GM12801 (cell line): ENCODE measurements at regions not wholly inside any gene's neighbourhood (a gene's known extent, or its start where the extent isn't known, plus 50 kb on each side); places are given as distances from the start of the nearest gene placed in this dataset.

ENCODE experiments used
- TF ChIP-seq, protein P1 (sequence below): IDR thresholded peaks from one replicate; pipeline ENCODE4 v1.5.1; 2011; ENCODE audit warnings: control low read depth; ENCODE audit not compliant: insufficient read length; ENCODE audit errors: extremely low read depth

DNA sequence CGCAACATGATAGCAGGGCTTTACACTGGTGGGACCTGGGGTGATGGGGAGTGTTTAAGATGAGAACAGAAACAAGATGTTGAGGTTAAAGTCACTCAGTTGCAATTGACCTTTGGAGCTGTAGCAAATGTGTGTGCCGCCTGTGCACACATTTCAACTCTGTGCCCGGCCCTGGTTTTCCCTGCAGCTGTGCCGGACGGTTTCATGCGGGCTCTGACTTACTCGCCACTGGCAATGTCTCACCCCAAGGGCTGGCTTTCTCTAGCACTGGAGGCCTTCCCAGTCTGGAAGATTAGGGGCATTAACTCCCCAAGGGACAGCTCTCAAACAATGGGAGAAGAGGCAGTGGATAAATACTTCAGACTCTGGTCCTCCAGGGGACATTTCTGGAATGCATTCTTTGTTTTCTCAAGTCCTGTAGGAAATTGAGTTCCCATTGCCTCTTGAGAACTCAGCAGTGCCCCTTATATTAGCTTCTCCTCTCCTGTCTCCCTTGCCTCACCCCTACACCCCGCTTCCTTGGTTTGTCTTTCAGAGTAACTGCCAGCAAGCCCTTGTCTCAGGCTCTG is 152.5 kb downstream of the EDEM1 start:
- TF ChIP-seq, protein P1, sequence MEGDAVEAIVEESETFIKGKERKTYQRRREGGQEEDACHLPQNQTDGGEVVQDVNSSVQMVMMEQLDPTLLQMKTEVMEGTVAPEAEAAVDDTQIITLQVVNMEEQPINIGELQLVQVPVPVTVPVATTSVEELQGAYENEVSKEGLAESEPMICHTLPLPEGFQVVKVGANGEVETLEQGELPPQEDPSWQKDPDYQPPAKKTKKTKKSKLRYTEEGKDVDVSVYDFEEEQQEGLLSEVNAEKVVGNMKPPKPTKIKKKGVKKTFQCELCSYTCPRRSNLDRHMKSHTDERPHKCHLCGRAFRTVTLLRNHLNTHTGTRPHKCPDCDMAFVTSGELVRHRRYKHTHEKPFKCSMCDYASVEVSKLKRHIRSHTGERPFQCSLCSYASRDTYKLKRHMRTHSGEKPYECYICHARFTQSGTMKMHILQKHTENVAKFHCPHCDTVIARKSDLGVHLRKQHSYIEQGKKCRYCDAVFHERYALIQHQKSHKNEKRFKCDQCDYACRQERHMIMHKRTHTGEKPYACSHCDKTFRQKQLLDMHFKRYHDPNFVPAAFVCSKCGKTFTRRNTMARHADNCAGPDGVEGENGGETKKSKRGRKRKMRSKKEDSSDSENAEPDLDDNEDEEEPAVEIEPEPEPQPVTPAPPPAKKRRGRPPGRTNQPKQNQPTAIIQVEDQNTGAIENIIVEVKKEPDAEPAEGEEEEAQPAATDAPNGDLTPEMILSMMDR: no peak

DNA sequence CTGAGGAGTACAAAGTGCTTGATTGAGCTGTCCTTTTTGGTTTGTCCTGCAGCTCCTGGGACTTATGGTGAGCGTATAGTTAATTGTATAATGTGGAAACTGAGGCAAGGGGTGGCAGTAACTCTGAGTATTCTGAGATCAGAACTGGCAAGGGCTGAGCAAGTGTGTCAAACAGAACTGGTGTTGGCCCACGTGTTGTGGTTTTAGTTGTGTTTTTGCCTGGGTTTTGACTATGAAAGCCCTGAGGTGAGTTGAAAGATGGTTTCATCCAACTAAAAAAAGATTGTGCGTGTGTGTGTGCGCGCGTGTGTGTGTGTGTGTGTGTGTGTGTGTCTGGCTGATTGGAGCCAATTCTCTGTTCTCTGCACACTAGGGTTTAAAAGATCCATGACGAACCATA is 154.1 kb downstream of the EDEM1 start:
- TF ChIP-seq, protein P1: no peak

DNA sequence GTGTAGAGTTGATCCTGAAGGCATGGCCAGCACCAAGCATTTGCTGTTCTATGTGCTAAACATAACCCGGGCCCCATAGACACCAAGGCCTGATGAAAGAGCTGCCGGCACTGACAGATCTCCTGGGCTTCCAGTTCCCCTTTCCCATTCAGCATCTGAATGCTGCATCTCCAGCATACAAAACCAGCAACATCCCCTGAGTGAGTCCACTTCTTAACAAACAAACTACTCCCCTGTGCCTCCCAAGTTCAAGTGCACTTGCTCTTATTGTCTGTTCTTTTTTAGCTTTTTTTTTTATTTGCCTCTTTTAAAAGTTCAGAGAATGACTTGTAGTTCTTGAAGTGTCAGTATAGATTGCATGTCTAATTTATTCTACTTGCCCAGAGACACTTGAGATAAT is 156.0 kb downstream of the EDEM1 start:
- TF ChIP-seq, protein P1: no peak

DNA sequence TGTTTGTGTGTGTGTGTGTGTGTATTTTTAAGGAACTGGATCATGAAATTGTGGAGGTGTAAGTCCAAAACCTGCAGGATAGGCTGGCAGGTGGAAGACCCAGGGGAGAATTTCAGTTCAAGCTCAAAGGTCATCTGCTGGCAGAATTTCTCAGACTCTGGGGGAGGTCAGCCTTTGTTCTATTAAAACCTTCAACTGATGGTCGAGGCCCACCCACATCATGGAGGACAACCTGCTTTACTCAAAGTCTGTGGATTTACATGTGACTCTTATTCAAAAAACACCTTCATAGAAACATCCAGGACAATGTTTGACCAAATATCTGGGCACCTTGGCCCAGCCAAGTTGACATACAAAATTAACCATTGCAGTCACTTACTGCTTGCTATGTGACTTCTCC is 157.2 kb downstream of the EDEM1 start:
- TF ChIP-seq, protein P1: no peak

DNA sequence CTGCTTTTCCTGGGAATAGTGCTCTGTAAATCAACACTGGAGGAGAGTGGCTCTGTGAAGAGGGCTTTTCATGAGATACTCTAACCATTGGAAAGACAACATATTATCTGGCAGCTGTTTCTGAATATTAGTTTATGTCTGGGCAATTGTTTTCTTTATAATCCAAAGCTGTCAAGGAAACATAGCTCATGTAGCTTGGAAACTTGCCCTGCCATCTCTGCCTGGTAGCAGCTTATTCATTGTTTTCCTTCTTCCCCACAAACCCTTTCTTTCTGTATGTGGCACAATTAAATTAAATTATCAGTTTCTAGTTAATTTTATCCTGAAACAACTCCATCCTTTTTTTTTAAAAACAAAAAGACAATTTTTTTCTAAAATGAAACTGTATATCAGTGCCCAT is 160.0 kb downstream of the EDEM1 start:
- TF ChIP-seq, protein P1: no peak

DNA sequence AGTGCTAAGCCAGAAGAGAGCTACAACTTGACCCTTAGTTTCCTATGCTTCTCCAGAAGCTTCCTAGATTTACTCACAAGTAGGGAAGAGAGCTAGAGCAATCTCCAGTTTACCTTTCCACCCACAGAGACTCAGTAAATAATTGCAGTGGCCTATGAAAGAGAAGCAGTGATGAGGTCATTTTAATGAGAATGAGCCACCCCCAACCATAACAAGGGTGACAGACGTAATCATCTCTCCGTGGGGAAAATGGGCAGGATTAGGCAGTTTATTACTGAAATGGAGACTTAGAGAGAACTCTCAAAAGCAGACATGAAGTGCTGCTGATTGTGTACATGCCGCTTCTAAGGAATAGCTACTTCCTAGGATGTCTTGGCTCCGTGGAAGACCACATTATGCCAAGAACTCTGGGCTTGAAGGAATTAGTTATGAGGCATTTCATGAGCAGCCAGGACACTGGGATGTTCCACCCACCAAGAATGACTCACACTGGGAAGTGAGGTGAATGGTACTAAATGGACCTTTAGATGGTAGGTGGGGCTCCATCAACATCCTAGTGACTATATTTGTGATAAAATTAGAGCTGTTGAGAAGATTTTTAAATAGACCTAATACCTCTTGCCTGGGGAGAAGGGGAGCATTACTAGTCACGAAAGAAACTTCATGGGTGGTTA is 160.9 kb downstream of the EDEM1 start:
- TF ChIP-seq, protein P1: no peak

DNA sequence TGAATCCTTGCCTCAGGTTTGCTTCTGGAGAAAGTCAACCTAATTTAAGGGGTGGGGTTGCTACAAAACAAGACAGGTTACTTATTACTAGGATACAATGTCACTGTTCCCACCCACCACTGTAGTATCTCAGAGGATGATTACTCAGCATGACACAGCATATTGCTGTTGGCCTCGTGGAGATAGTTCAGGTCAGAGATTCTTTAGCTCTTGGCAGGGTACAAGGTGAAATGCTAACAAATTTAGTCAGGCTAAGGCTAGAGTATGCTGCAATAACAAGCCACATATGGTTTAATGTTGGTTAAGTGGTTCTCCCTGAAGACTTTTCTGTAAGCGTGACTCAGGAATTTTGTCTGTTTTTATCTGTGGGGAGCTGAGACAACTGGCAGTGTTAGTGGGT is 161.8 kb downstream of the EDEM1 start:
- TF ChIP-seq, protein P1: no peak
